IPS-20b (cell line): ENCODE measurements at regions not wholly inside any gene's neighbourhood (a gene's known extent, or its start where the extent isn't known, plus 50 kb on each side); places are given as distances from the start of the nearest gene placed in this dataset.
"Not testable (repeated sequence)": the region's sequence is repeated elsewhere in the genome, so short reads cannot be mapped to it uniquely, and the experiment has no call there.

ENCODE experiments used
- H3K27ac ChIP-seq: one replicate; pipeline ENCODE4 v1.5.1; 2013; ENCODE audit warnings: low read length
- H3K27me3 ChIP-seq: 2 replicates; pipeline ENCODE4 v1.6.1; 2013; ENCODE audit warnings: mild to moderate bottlenecking, low read length, inconsistent platforms; ENCODE audit not compliant: insufficient read depth
- H3K36me3 ChIP-seq: 2 replicates; pipeline ENCODE4 v1.6.1; 2013; ENCODE audit warnings: low read depth, mild to moderate bottlenecking, inconsistent platforms, low read length, moderate library complexity; ENCODE audit not compliant: insufficient read depth
- H3K4me1 ChIP-seq: 2 replicates; pipeline ENCODE4 v1.6.1; 2013; ENCODE audit warnings: mild to moderate bottlenecking, control low read depth, inconsistent platforms, low read length, moderate library complexity; ENCODE audit not compliant: insufficient read depth
- H3K4me3 ChIP-seq: 2 replicates; pipeline ENCODE4 v1.5.1; 2013; ENCODE audit warnings: mild to moderate bottlenecking, low read length, inconsistent platforms
- H3K9ac ChIP-seq: 2 replicates; pipeline ENCODE4 v1.6.1; 2013; ENCODE audit warnings: low read depth, mild to moderate bottlenecking, inconsistent platforms, low read length, moderate library complexity
- H3K9me3 ChIP-seq: 2 replicates; pipeline ENCODE4 v1.6.1; 2013; ENCODE audit warnings: mild to moderate bottlenecking, low read depth, low read length, inconsistent platforms; ENCODE audit not compliant: insufficient read depth

GRCh38 chr2:4782647-4783046 is 909.5 kb upstream of the SOX11 start:
- Histone ChIP-seq H3K4me1 (no peaks in the 10 kb centered on the region), H3K9me3 (peaks cover 4% of the 10 kb centered on the region), H3K27ac (no peak overlapping the region), H3K27me3 (no peaks in the 10 kb centered on the region), H3K9ac (no peak overlapping the region), H3K4me3 (no peak overlapping the region), H3K36me3 (no peaks in the 10 kb centered on the region)

DNA sequence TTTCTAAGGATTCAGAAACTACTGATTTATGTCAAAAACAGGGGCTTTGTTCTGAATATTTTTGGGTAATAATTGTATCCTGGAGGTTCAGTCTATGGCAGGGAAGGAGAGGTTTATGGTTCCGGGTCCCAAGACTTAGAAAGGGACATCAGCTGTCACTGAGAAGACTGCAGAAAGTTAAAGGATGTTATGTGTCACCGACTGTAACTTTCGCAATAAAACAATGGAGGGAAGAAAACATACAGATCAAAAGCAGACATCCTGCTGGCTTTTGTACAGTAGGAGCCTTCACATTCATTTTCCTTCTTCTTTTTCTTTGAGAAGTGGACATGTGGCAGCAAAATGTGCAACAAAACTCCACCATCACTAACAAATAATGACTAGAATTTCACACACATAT is 900.7 kb upstream of the SOX11 start:
- no peak overlapping the region for H3K27ac ChIP-seq
- peaks cover 26% of the 10 kb centered on the region for H3K9me3 ChIP-seq
- H3K4me1 ChIP-seq, result no peaks in the 10 kb centered on the region
- no peak overlapping the region for H3K9ac ChIP-seq
- H3K27me3 ChIP-seq, result no peaks in the 10 kb centered on the region
- H3K36me3 ChIP-seq, result no peaks in the 10 kb centered on the region
- no peak overlapping the region for H3K4me3 ChIP-seq

DNA sequence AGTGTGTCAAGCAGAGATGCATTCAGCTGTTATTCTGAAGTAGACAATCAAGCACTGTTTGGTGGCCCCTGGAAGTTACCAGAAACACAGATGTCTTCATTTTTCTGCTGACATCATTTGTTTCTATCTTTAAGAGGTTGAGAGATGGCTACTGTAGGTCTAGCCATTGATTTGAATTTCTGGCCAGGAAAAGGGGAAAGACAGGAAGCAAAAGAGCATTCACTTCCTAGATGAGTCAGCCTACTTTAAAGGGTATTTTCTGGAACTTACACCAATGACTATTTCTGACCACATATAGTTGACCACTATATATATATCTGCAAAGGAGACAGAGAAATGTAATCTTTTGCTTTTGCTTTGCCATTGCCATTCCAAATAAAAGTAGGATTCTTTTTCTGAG is 900.1 kb upstream of the SOX11 start:
- H3K9me3 ChIP-seq, result peaks cover 22% of the 10 kb centered on the region
- H3K4me3 ChIP-seq, result no peak overlapping the region
- no peaks in the 10 kb centered on the region for H3K36me3 ChIP-seq
- no peak overlapping the region for H3K27ac ChIP-seq
- no peaks in the 10 kb centered on the region for H3K4me1 ChIP-seq
- no peak overlapping the region for H3K9ac ChIP-seq
- no peaks in the 10 kb centered on the region for H3K27me3 ChIP-seq

- no peaks in the 10 kb centered on the region for H3K4me1 ChIP-seq
- no peaks in the 10 kb centered on the region for H3K9me3 ChIP-seq
- H3K36me3 ChIP-seq, result no peaks in the 10 kb centered on the region
- H3K27me3 ChIP-seq, result no peaks in the 10 kb centered on the region
- H3K4me3 ChIP-seq, result no peak overlapping the region
- H3K27ac ChIP-seq, result no peak overlapping the region
- H3K9ac ChIP-seq, result no peak overlapping the region
These were observed 888.8 kb upstream of the SOX11 start for GRCh38 chr2:4803396-4803795.

- H3K9ac ChIP-seq, H3K27me3 ChIP-seq, H3K36me3 ChIP-seq, H3K4me1 ChIP-seq, H3K27ac ChIP-seq, H3K4me3 ChIP-seq: not testable (repeated sequence)
- peaks cover 39% of the 10 kb centered on the region for H3K9me3 ChIP-seq
These were observed 878.0 kb upstream of the SOX11 start for GRCh38 chr2:4814137-4814536.

- no peak overlapping the region for H3K4me3 ChIP-seq
- no peaks in the 10 kb centered on the region for H3K36me3 ChIP-seq
- H3K27ac ChIP-seq, result no peak overlapping the region
- H3K9me3 ChIP-seq, result no peaks in the 10 kb centered on the region
- H3K4me1 ChIP-seq, result no peaks in the 10 kb centered on the region; the same call in 1 of the 2 replicates
- no peak overlapping the region for H3K9ac ChIP-seq
- no peaks in the 10 kb centered on the region for H3K27me3 ChIP-seq
These were observed 864.3 kb upstream of the SOX11 start for GRCh38 chr2:4827836-4828235.

- Histone ChIP-seq H3K4me1 (no peaks in the 10 kb centered on the region; the same call in 1 of the 2 replicates), H3K9me3 (no peaks in the 10 kb centered on the region), H3K27me3 (no peaks in the 10 kb centered on the region), H3K9ac (no peak overlapping the region), H3K27ac (no peak overlapping the region), H3K4me3 (no peak overlapping the region), H3K36me3 (no peaks in the 10 kb centered on the region)
These were observed 863.4 kb upstream of the SOX11 start for GRCh38 chr2:4828682-4829374.

DNA sequence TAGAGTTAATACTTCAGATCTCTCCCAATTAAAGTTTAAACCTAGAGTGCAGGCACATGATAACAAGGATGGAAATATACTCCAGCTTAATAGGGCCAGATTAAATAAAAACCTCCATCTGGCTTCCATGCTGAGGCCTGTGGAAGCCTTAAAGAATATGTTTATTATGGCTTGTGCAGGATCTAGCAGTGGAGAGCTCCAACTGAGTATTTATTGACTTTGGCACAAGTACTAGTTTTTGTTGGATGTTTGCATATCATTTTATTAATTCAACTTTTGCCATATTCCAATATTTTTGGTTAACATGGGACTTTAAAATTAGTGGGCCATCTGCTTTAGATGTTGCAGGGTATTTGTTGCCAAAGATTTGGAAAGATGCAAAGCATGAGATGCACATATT is 860.4 kb upstream of the SOX11 start:
- no peaks in the 10 kb centered on the region for H3K9me3 ChIP-seq

DNA sequence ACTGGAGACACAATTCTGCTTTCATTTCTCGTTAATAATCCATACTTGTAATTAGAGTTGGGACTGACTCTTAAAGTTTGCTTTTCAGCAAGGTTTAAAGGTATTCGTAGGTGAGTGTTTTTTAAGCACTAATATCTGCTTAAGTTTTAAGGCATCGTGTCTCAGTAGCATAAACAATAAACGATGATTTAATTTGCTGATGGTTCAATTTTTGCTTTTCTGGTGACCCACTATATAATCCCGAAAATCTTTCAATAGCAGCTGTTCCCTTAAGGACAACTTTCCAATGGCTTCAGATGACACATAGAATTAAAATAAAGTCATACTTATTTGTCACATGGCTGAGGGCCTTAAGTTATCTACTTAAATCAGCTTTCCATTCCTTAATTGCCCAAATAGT is 859.5 kb upstream of the SOX11 start:
- no peak overlapping the region for H3K4me3 ChIP-seq
- no peaks in the 10 kb centered on the region for H3K4me1 ChIP-seq
- H3K27ac ChIP-seq, result no peak overlapping the region
- no peaks in the 10 kb centered on the region for H3K27me3 ChIP-seq
- H3K36me3 ChIP-seq, result no peaks in the 10 kb centered on the region
- H3K9ac ChIP-seq, result no peak overlapping the region
- no peaks in the 10 kb centered on the region for H3K9me3 ChIP-seq

More for the DNA sequence above, 860.4 kb upstream of the SOX11 start:
- Histone ChIP-seq H3K36me3 (no peaks in the 10 kb centered on the region), H3K4me3 (no peak overlapping the region), H3K4me1 (no peaks in the 10 kb centered on the region; the same call in 1 of the 2 replicates), H3K27ac (no peak overlapping the region), H3K27me3 (no peaks in the 10 kb centered on the region), H3K9ac (no peak overlapping the region)

- H3K27ac ChIP-seq, result no peak overlapping the region
These were observed 853.6 kb upstream of the SOX11 start for GRCh38 chr2:4838626-4839025.

DNA sequence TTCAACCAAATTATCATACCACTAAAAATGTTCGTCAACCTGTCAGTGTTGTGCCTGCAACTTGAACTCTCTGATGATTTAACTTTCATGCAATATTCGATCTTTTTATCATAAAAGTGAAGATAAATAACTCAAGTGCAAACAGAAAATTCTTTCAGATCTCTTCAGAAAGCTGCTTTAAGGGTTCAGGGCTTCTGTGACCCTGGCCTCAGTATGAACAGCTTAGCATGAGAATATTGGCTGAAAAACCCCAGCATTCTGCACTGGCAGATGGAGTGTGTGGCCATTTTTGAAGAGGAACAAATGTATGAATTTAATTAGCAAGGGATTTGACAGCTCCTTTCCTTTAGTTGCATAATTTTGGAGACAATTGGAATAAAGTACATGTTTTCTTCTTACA is 851.4 kb upstream of the SOX11 start:
- no peak overlapping the region for H3K9ac ChIP-seq
- no peaks in the 10 kb centered on the region for H3K27me3 ChIP-seq
- H3K9me3 ChIP-seq, result no peaks in the 10 kb centered on the region

More at GRCh38 chr2:4838626-4839025, 853.6 kb upstream of the SOX11 start:
- Histone ChIP-seq H3K9me3 (no peaks in the 10 kb centered on the region), H3K4me3 (no peak overlapping the region), H3K36me3 (no peaks in the 10 kb centered on the region), H3K9ac (no peak overlapping the region), H3K4me1 (no peaks in the 10 kb centered on the region), H3K27me3 (no peaks in the 10 kb centered on the region)

GRCh38 chr2:4844881-4845280 is 847.3 kb upstream of the SOX11 start:
- no peak overlapping the region for H3K4me3 ChIP-seq
- no peaks in the 10 kb centered on the region for H3K4me1 ChIP-seq
- no peak overlapping the region for H3K9ac ChIP-seq
- no peaks in the 10 kb centered on the region for H3K9me3 ChIP-seq
- no peaks in the 10 kb centered on the region for H3K27me3 ChIP-seq
- no peak overlapping the region for H3K27ac ChIP-seq
- no peaks in the 10 kb centered on the region for H3K36me3 ChIP-seq

More for the DNA sequence above, 851.4 kb upstream of the SOX11 start:
- no peaks in the 10 kb centered on the region for H3K36me3 ChIP-seq
- H3K4me3 ChIP-seq, result no peak overlapping the region
- H3K4me1 ChIP-seq, result no peaks in the 10 kb centered on the region
- no peak overlapping the region for H3K27ac ChIP-seq
